GM12878 (cell line): ENCODE measurements at regions not wholly inside any gene's neighbourhood (a gene's known extent, or its start where the extent isn't known, plus 50 kb on each side); places are given as distances from the start of the nearest gene placed in this dataset.

Experiments
- ATAC-seq: fragments of 200-7000 bp; cut with Tn5 transposase; 3 replicates; pipeline ENCODE4 v1.9.1; 2020; ENCODE audit warnings: mild to moderate bottlenecking, moderate library complexity
- BruUV-seq: library from RNA; stranded (reverse); fragments of 400-500 nt; replicated peaks from 2 replicates; lab custom pipeline; 2021; lab: Mats Ljungman, UMichigan
- CTCF ChIA-PET: fragments of 300-600 bp; sonication (Branson Sonifier 250); formaldehyde crosslinking; extraction: SDS; loops from one replicate; lab custom pipeline; 2021; ENCODE audit warnings: inconsistent platforms; lab: Yijun Ruan, JAX
- POLR2A ChIA-PET: fragments of 350-600 bp; formaldehyde crosslinking; extraction: SDS; loops from one replicate; lab custom pipeline; 2021; ENCODE audit warnings: inconsistent platforms; lab: Charles Lee
- RAD21 ChIA-PET: fragments of 300-600 bp; sonication (Branson Sonifier 250); formaldehyde crosslinking; loops from one replicate; lab custom pipeline; 2023; ENCODE audit warnings: antibody characterized with exemption; ENCODE audit not compliant: unreplicated experiment; lab: Charles Lee
- SMC1A ChIA-PET: fragments of 300-600 bp; sonication (Branson Sonifier 250); formaldehyde crosslinking; loops from one replicate; lab custom pipeline; 2023; ENCODE audit not compliant: unreplicated experiment, uncharacterized antibody; lab: Charles Lee
- DNase-seq: peaks from one replicate; pipeline ENCODE4 v3.0.0-alpha.2; 2011; ENCODE audit warnings: low read depth, low spot score
- FAIRE-seq: peaks from 3 replicates; lab custom pipeline; 2011; peaks lifted over from hg19 to GRCh38; lab: Jason Lieb, UNC
- H2AFZ ChIP-seq: 2 replicates; pipeline ENCODE4 v1.6.0; 2011; ENCODE audit warnings: low read depth, low read length, control low read depth; ENCODE audit not compliant: control insufficient read depth
- H3K27ac ChIP-seq: 2 replicates; pipeline ENCODE4 v1.5.1; 2011; ENCODE audit warnings: control low read depth; ENCODE audit not compliant: control insufficient read depth, insufficient read depth
- H3K27me3 ChIP-seq, 2 experiments: replicated peaks in 1 of 2; 2 replicates each; pipeline versions ENCODE4 v1.6.0 to v1.6.1; 2011; ENCODE audit warnings: low read length in 1 of 2; ENCODE audit not compliant: control insufficient read depth in 2 of 2, insufficient read depth in 2 of 2
- H3K36me3 ChIP-seq, 2 experiments: 2 replicates each; pipeline ENCODE4 v1.5.1; 2011; ENCODE audit warnings: low read length in 1 of 2; ENCODE audit not compliant: control insufficient read depth in 2 of 2, insufficient read depth in 2 of 2
- H3K4me1 ChIP-seq: 2 replicates; pipeline ENCODE4 v1.6.1; 2011; ENCODE audit warnings: mild to moderate bottlenecking, low read length, moderate library complexity, mixed read lengths; ENCODE audit not compliant: control insufficient read depth, insufficient read depth
- H3K4me2 ChIP-seq: 2 replicates; pipeline ENCODE4 v1.6.0; 2011; ENCODE audit warnings: control low read depth; ENCODE audit not compliant: control insufficient read depth, insufficient read depth
- H3K4me3 ChIP-seq: fragments of 200-600 bp; sonication (generic); 2 replicates; pipeline ENCODE4 v1.5.1; 2016
- H3K79me2 ChIP-seq: 2 replicates; pipeline ENCODE4 v1.6.0; 2011; ENCODE audit warnings: low read length; ENCODE audit not compliant: control insufficient read depth, insufficient read depth
- H3K9ac ChIP-seq: 2 replicates; pipeline ENCODE4 v1.8.0; 2011; ENCODE audit warnings: low read length, control low read depth, mixed read lengths; ENCODE audit not compliant: control insufficient read depth, insufficient read depth
- H3K9me3 ChIP-seq: replicated peaks from 3 replicates; pipeline ENCODE4 v1.5.1; 2011; ENCODE audit warnings: mild to moderate bottlenecking, low read length; ENCODE audit not compliant: control insufficient read depth, insufficient read depth
- H4K20me1 ChIP-seq: 2 replicates; pipeline ENCODE4 v1.6.0; 2011; ENCODE audit not compliant: control insufficient read depth, insufficient read depth
- CBX3 ChIP-seq: fragments of 200-600 bp; sonication (generic); IDR thresholded peaks from 2 replicates; pipeline ENCODE4 v1.6.1; 2016; ENCODE audit warnings: low read depth, borderline replicate concordance
- HDAC6 ChIP-seq: fragments of 200-600 bp; sonication (generic); IDR thresholded peaks from one replicate; pipeline ENCODE4 v1.8.0; 2017; ENCODE audit warnings: antibody characterized with exemption; ENCODE audit not compliant: unreplicated experiment
- JUNB ChIP-seq: IDR thresholded peaks from 2 replicates; pipeline ENCODE4 v1.6.1; 2016; ENCODE audit warnings: antibody characterized with exemption, mild to moderate bottlenecking
- MYB ChIP-seq: fragments of 150-350 bp; IDR thresholded peaks from 2 replicates; pipeline ENCODE4 v1.6.1; 2014; ENCODE audit warnings: mild to moderate bottlenecking, low read depth, low read length, borderline replicate concordance
- PAX5 ChIP-seq: IDR thresholded peaks from 2 replicates; pipeline ENCODE4 v1.6.1; 2011; ENCODE audit warnings: low read depth, low read length, borderline replicate concordance
- WGBS: methylation state at CpG from one replicate; pipeline ENCODE4 v1.1.6; 2016; ENCODE audit warnings: low lambda C conversion rate; ENCODE audit not compliant: insufficient replicate concordance, insufficient coverage; ENCODE audit errors: missing lambda C conversion rate; 5-methylcytosine and 5-hydroxymethylcytosine counted together
- in situ Hi-C: fragments of 300-500 bp; cut with MboI; formaldehyde crosslinking; loops from 9 replicates; pipeline ENCODE4 v1.14.3; 2018; ENCODE audit warnings: mixed read lengths
- intact Hi-C: fragments of 100-400 bp; cut with micrococcal nuclease; formaldehyde crosslinking; loops from one replicate; pipeline ENCODE4 v1.14.2; 2022; ENCODE audit not compliant: unreplicated experiment
- TF ChIP-seq, protein P1 (sequence below): fragments of 450-650 bp; formaldehyde crosslinking; IDR thresholded peaks from 2 replicates; pipeline ENCODE4 v1.4.0; 2020; ENCODE audit warnings: mild to moderate bottlenecking, moderate library complexity

DNA sequence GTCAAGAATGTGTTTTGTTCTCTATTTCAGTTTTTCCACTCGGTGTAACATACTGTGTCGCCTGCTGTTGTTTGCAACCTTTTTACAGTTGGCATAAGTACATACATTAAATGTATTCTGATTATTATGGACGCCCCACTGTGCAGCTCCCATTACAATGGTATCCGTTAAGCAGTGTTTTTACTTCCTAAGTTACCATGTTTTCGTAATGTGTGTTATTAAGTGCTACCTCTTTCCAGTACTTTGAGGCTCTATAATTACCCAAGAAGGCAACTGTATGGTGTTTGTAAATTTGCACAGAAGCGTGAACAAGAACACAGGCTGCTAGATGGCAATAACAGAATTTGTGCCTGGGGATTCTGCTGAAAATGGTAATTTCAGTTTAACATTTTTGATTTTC, 568.0 kb upstream of the MARCKS start (continued):
- TF ChIP-seq, protein P1, sequence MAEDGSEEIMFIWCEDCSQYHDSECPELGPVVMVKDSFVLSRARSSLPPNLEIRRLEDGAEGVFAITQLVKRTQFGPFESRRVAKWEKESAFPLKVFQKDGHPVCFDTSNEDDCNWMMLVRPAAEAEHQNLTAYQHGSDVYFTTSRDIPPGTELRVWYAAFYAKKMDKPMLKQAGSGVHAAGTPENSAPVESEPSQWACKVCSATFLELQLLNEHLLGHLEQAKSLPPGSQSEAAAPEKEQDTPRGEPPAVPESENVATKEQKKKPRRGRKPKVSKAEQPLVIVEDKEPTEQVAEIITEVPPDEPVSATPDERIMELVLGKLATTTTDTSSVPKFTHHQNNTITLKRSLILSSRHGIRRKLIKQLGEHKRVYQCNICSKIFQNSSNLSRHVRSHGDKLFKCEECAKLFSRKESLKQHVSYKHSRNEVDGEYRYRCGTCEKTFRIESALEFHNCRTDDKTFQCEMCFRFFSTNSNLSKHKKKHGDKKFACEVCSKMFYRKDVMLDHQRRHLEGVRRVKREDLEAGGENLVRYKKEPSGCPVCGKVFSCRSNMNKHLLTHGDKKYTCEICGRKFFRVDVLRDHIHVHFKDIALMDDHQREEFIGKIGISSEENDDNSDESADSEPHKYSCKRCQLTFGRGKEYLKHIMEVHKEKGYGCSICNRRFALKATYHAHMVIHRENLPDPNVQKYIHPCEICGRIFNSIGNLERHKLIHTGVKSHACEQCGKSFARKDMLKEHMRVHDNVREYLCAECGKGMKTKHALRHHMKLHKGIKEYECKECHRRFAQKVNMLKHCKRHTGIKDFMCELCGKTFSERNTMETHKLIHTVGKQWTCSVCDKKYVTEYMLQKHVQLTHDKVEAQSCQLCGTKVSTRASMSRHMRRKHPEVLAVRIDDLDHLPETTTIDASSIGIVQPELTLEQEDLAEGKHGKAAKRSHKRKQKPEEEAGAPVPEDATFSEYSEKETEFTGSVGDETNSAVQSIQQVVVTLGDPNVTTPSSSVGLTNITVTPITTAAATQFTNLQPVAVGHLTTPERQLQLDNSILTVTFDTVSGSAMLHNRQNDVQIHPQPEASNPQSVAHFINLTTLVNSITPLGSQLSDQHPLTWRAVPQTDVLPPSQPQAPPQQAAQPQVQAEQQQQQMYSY (CRISPR knock-in tag): no peak
- no peak for TF ChIP-seq HDAC6
- TF ChIP-seq PAX5: no peak
- no peak for TF ChIP-seq CBX3

DNA sequence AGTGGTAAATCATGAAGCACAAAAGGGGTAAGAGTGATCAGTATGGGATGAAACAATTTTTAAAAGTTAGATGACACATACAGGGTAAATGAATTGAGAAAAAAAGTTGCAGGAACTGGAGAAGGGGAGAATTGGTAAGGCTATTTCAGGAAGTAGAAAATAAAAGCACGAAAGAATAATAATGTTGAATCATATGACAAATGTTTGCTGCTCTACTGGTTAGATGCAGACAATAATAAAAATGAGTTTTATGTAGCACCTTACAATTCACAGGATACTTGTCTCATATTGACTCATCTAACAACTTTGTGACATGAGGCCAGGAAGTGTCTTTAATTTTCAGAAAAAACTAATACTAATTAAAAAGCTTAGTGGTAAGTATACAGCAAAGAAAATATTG, 566.5 kb upstream of the MARCKS start:
- no peak overlapping the region for H2AFZ ChIP-seq
- BruUV-seq: no TSS peak
- H3K4me3 ChIP-seq: no peak overlapping the region
- H3K9me3 ChIP-seq: peaks cover 12% of the 10 kb centered on the region
- DNase-seq (no peak), ATAC-seq (no peak), FAIRE-seq (no peak)
- H3K27ac ChIP-seq: no peak overlapping the region
- intact Hi-C loops (loop anchor here (5.0 kb wide), 2 partner anchors 342 to 567 kb away; partner anchors contain the start of gene MARCKS), in situ Hi-C loops (no loop called here)
- H3K9ac ChIP-seq: no peak overlapping the region
- RAD21 ChIA-PET: interaction anchor here (0.9 to 1.0 kb wide), 2 partner anchors 342 to 568 kb away, joined by 3 to 7 read pairs; no protein-coding TSS in a partner anchor
- H3K36me3 ChIP-seq: no peaks in the 10 kb centered on the region
- TF ChIP-seq JUNB (peak; percentile 12; the same call in 1 of the 2 replicates), MYB (no peak)
- H3K27me3 ChIP-seq: no peaks in the 10 kb centered on the region
- no peak overlapping the region for H3K4me2 ChIP-seq
- H4K20me1 ChIP-seq: no peaks in the 10 kb centered on the region
- no peaks in the 10 kb centered on the region for H3K79me2 ChIP-seq
- no peaks in the 10 kb centered on the region; the same call in 1 of the 2 replicates for H3K4me1 ChIP-seq
- SMC1A ChIA-PET: interaction anchor here (1.0 to 2.1 kb wide), 4 partner anchors 12 to 588 kb away, joined by 3 to 7 read pairs (median 4); no protein-coding TSS in a partner anchor
- WGBS: 95% methylated on average over 1 of the region's 1 CpG
- CTCF ChIA-PET: interaction anchor here (0.9 to 2.8 kb wide), 2 partner anchors 16 to 411 kb away, joined by 3 to 13 read pairs; no protein-coding TSS in a partner anchor
- POLR2A ChIA-PET: interaction anchor here (0.6 kb wide), 1 partner anchor 567 kb away, joined by 3 read pairs; no protein-coding TSS in a partner anchor
